Activated gamma-delta T cell treated with anti-CD3 and anti-CD28 coated beads, Interleukin-2, amount 50 U/mL, for 16 hours (primary cell): ENCODE measurements at regions not wholly inside any gene's neighbourhood (a gene's known extent, or its start where the extent isn't known, plus 50 kb on each side); places are given as distances from the start of the nearest gene placed in this dataset.

Source experiments
- DNase-seq: peaks from one replicate; pipeline ENCODE4 v3.0.0-alpha.2; 2020; ENCODE audit warnings: low read depth

DNA sequence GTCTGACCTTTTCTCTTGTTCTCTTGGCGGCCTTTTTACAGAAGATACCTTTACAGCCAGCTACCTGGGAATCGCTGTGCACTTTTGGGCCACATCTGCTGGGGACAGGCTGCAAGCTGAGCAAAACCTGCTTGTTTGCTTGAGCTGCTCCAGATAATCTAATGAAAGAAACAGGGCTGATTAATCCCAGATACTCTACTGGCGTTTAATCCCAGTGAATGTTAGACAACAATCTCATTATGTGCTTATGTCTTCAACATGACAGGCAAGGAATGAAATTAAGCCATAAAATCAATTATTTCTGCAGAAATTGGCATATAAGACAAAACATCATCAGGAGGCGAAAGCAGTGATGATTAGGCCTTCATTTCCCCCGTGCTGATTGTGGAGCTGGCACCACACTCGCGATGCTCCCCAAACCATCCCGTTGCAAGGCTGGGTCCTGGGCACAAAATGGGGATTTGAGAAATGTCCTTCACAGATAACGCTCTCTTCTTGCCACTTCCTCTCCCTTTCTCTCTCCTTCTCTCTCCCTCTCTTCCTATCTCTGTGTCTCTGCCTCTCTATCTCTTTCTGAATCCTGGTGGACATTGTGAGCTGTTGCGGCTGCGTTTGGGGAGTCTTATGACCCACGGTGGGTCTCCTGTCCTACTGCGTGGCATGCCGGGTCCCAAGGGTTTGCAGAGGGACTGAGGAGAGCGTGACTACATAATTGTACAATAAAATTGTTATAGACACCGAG, 1053.8 kb downstream of the TBC1D22A start:
- no peak for DNase-seq

DNA sequence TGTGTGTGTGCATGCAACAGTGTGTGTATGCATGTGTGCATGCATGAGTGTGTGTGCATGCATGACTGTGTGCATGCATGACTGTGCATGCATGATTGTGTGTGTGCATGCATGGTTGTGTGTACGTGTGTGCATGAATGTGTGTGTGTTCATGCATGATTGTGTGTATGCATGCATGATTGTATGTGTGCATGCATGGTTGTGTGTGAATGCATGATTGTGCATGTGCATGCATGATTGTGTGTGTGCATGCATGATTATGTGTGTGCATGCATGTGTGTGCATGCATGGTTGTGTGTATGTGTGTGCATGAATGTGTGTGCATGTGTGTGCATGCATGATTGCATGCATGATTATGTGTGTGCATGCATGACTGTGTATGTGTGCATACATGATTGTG, 1052.0 kb downstream of the TBC1D22A start:
- no peak for DNase-seq

DNA sequence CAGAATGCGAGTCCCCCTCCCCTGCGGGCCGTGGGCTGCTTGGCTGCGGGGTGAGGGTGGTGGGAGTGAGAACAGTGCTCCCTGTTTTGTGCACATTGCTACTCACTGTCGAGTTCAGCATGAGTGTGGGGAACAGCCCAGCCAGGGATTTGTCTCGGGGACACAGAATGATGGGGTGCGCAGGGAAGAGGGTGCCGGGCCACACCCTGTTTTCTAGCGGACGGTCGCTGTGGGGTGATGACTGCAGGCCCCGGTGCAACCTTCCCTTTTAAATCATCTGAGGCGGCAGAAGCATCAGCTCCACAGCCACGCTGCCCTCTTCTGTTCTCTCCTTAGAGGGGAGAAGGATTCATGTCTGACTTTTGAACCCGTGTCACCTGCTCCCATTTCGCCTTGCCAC, 1051.2 kb downstream of the TBC1D22A start:
- DNase-seq: no peak

DNA sequence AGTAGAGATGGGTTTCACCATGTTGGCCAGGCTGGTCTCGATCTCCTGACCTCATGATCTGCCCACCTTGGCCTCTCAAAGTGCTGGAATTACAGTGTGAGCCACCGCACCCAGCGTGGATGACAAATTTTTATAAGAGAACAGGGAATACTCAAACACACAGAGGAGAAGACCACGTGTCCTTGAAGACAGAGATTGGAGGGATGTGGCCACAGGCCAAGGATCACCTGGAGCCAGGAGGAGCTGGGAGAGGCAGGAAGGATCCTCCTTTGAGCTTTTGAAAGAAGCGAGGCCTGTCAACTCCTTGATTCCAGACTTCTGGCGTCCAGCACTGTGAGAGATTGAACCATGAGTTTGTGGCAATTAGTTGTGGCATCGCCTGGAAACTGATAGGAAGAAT, 1049.5 kb downstream of the TBC1D22A start:
- no peak for DNase-seq

DNA sequence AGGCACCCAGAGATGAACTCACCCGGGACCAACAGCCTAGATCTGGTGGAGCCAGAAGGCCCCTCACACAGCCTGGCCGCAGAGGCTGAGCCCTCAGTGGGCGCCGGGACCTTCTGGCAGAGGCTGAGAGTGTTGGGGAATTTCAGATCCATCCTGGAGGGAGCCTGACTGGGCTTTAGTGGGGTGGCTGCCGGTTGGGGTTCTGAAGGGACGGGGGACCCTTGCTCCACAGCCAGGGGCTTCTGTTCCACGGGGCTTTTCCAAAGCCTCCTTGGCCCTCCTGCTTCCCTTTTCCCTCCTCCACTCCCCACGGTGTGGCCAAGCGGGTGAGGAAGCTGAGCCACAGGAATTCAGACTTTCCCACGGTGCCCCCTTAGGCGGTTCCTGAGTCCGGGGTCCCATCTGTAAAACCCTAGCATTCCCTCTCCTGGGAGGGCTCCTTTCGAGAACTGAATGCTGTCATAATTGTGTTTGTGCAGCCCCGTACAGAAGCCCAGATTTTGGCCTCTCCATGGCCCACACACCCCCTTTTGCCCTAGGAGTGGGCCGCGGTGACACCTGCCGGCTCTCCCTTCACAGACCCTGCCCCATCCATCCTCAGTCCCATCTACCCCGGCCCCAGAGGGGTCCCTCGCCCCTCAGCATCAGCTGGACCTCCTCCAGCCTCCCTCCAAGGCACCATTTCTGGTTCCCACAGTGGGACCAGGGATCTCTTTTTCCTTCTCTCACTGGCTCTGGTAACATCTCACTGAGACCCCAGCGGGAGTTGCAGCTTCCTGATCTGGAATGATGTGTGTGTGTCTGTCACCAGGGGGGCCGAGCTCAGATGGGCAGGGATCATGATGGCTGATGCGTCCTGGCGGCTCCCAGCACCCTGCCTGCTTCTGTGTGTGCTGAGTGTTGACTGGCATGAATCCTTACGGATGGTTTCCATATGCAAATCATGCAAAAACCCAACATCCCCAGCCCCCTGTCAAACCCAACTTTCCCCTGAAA, 1048.4 kb downstream of the TBC1D22A start:
- DNase-seq: no peak

DNA sequence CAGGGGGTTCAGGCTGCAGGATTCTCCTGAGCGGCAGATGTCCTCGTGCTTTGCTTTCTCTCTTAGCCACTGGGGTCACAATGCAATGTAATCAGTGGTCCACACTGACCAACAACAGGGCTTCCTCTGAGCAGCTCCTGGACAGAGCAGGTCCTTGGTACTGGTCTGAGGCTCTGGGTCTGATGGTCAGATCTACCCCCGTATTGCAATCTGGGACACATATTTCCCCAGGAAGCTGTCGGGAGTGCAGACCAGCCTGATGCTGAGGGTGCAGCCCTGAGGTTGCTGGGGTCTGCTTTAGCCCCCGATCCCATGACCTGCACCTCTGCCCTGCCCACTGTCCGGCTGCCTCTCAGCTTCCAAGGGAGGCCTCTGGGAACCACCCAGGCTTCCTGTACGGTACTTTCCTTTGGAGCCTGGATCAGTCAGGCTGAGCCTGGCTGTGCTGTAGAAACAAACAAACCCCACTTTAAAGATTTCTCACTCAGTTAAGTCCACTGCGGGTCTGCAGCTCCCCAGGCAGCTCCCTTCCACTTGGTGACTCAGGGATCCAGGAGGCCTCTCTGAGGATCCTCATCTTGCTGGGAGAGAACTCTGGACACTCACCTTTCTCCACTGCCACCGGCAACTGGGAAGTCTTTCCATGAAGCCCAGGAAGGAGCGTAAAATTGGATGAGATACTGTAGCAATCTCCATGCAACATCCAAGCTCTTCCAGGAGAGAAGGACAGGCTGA, 1046.6 kb downstream of the TBC1D22A start:
- DNase-seq: no peak

DNA sequence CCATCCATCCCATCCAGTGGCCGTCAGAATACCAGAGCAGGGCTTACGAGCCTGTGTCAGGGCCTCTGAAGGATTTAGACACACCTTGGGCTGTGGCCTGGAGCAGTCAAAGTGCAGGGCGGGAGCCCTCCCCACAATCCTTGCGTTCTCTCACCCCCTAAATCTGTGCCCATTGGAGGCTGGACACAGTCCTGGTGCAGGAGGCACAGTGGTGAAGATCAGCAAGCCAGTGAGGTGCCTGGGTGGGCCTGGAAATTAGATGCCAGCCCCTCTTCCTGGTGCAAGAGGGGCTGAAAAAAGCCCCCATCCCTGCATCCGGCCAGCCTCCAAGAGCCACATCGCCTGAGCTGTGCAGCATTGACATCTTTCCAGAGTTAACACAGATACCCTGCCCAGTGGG, 1045.8 kb downstream of the TBC1D22A start:
- DNase-seq: no peak

DNA sequence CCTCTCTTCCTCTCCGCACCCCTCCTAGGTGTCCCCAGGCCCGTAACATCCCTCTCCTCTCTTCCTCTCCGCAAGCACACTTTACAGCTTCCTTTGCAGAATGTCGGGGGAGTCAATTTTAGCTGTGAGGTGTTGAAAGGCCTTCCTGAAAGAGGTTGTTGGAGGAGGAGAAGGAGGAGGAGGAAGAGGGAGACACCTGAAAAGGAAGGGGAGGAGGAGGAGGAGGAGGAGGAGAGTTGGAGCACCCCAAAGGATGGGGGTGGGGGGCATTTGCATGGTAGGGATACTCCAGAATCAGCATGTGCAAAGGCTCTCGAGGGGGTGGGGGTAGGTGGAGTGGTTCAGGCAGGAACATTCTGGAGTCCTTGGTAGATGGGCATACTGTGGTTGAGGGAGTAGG, 1045.1 kb downstream of the TBC1D22A start:
- no peak for DNase-seq

DNA sequence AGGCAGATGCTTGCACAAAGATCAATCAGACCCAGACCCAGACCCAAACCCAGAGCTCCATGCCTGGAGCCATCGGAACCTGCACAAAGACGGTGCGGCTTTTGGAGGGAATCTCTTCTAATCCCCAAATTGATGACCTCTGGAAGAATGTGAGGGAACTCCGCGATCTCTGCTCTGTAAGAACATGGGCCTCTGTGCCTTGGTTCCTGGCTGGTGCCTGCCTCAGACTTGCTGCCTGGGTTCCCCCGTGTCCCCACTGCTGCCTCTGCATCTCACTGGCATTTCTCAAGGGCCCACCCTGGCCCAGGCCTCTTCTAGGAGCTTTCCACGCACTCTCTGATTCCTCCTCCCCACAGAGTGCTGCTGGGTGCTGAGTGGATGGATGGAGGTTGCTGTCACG, 1044.4 kb downstream of the TBC1D22A start:
- no peak for DNase-seq

DNA sequence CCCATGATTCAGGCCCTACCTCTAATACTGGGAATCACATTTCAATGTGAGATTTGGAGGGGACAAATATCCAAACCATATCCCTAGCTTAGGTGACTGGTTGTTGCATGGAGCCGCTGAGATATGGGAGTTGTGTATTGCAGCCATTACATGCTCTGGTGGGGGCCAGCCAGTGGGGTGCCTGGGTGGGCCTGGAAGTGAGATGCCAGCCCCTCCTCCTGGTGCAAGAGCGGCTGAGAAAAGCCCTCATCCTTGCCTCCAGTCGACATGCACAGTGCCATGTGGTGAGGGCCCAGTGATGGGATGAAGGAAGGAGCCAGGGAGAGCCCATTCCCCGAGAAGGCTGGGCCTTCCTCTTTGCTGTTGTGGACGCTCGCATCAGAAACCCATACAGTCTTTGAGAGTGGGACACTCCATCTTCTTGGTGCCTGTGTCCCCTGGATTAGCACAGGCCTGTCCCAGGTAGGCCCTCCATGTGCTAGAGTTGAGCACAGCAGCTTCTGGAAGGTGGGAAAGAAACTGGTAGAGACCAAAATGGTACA, 1043.0 kb downstream of the TBC1D22A start:
- DNase-seq: no peak

DNA sequence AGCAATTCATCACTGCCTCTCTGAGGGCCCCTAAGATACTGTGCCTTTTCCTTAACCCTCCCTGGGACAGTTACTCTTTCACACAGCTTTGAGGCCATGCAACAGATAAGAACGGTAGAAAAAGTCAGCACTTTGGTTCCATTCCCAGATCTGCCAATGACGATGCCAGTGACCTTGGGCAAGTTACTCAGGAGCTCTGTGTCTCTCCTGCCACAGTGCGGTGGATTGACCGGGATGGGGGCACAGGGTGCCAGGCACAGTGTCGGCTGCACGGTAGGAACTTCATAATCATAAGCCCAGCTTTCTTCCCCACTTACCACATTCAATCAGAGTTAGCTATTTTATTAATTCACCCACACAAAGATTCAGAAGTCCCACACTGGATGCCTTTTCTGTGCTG, 1041.8 kb downstream of the TBC1D22A start:
- no peak for DNase-seq

DNA sequence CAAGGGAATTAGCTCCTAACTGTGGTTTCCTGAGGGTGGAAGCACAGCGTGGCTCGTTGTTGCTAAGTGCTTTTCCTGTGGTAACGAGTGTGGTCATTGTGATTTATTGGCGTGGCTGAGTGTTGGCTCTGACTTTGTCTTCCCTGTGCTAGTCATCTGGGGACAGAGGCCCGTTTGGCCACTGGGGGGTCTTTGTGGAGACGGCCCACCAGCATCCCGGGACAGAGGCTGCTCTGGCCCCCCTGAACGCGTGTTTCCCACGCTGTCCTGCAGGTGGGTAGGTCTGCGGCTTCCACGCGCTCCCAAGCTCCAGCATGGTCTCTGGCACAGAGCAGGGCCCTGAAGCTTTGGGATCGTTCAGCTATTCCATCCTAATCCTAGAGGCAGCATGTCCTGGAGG, 1040.0 kb downstream of the TBC1D22A start:
- no peak for DNase-seq

DNA sequence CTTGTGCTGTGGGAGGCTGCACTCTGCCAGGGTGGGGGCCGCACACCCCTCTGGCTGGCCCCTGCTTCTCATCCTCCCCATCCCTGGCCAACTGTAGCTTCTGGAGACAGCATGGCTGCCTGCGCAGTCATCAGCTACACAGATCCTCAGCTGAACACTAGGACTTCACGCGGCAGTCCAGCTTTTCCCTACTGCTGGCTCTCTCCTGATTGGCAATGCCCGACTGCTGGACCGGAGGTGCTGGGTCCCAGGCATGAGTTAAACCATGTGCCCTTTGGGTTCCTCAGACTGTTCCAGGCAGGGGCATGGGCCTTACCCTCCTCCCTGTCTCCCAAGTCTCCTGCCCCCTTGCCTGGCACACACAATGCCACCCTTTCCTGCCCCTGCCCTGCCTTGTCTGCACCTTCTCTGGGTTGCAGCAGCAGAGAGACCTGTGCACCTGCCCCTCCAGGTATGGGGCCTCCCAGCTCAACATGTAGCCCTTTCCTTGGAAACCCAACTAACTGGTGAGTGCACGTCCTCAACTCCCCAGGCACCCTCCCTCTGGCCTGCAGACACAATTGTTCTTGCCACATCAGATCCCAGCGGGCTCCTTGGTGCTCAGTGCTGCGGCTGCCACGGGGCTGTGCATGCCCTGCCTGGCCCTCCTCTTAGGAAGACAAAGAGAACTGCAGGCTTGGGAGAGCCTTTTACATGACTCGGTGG, 1039.2 kb downstream of the TBC1D22A start:
- no peak for DNase-seq

DNA sequence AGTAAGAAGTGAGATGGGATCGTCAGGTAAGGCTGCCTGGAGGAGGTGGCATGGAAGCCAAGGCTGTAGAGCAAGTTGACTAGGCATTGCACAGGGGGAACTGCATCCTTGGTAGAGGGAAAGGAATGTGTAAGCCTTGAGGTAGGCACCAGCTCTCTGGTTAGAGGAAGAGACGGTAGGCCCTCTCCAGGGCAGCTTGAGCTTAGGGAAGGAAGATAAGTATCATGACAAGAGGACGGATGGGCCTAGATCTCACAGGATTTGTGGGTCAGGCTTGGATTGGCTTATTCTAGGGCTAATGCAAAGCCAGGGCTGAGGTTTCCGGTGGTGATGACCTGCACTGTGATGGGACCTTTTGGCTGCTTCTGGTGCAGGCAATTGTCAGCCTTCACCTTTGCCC, 1035.8 kb downstream of the TBC1D22A start:
- no peak for DNase-seq

DNA sequence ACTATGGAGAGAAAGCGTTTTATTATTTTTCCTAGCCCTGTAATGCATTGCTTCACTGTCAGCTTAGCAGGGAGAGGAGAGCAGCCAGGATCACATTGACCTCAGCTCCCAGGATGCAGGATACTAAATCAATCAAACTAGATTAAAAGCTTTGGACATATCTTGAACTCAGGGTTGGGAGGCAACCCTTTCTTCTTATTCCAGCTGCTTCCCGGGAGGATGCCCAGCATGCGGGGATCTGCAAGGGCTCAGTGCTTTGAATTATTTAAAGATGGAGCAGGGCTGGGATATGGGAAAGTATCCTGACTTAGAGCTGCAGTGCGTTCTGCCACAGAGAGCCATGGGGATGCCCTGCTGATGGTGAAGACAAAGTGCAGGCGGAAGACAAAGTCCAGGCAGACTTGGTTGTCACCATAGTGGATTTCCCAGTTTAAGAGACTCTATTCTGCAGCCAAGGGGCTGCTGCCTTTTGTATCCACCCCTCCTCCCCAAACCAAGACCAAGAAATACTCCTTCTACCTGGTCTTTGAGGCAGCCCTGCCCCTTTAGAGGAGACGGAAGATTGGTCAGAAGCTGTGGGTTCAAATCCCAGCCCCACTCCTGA, 1035.0 kb downstream of the TBC1D22A start:
- DNase-seq: no peak

DNA sequence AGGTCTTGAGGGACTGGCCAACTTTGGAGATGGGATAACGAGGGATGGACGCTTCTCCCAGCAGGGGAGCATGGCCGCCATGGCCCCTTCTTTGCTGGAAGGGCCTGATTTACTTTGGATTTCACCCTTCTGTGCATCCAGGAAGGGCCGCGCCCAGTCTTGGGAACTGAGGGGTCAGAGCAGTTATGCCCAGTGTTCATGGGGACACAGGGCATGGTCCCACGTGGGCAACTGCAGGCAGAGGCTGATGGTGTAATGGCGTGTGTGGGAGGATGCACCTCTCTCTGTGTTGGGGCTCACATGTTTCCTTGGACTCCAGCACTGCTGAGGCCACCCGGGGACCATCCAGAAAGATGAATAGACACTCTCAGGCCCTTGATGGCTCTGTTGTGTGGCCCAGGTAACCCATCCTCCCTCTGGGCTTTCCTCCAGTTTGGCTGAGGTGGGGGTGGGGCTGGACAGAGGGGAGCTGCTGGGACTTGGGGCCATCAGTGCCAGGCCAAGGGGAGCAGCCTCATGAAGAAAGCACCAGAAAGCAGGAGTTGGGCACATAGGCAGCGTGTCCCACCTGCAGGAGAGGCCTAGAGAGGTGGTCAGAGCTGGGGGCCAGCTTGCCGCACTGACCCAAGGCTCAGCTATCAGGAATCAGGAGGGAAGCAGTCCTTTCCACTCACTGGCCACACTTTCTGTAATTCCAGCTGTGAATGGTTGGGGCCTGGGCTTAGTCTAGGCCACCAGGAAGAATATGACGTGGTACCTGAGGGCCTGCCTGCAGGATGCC, 1033.9 kb downstream of the TBC1D22A start:
- no peak for DNase-seq

DNA sequence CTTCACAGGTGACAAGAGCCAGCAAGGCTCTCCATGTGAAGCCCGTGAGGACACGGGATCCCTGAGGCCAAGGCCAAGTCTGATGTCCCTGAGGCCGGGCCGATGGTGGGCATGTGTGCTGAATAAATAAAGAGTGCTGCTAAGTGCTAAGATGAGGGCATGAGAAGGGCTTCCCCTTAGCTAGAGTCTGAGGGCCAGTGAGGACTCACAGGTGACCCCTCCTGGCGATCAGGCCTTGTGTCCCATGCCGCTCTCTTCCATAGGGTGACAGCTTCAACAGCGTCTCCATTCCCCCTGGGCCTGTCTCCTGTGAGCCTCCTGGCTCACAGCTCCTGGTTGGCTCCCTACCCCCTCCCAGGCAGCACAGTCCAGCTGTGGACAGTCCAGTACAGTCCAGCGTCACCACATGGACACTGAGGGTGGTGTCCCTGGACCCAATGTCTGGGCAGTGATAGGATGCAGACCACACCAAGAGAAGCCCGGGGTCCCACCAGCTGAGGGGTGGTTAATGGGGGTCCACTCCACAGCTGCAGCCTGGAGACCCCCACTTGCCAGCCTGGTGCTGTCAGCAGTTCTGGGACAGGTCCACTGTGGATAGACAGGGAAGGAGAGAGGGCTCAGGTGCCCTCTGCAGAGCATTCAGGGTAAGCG, 1033.2 kb downstream of the TBC1D22A start:
- no peak for DNase-seq

DNA sequence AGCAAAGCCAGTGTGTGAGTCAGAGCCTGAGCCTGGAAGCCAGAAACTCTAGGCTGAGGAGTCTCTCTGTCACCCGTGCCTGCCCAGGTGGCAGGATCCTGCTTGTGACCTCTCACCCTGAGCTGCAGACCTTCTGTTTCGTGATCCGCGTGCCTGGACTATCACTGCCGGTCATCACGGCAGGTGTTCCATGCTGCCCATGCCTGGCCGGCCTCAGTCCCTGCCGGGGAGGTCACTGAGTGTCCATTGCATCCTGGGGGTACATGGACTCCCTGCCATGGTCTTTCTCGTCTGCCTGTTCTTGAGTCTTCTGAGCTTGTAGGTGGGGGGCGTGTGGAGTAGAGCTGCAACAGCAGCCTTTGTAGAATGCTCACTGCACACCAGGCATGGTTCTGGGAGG, 1032.4 kb downstream of the TBC1D22A start:
- DNase-seq: no peak

DNA sequence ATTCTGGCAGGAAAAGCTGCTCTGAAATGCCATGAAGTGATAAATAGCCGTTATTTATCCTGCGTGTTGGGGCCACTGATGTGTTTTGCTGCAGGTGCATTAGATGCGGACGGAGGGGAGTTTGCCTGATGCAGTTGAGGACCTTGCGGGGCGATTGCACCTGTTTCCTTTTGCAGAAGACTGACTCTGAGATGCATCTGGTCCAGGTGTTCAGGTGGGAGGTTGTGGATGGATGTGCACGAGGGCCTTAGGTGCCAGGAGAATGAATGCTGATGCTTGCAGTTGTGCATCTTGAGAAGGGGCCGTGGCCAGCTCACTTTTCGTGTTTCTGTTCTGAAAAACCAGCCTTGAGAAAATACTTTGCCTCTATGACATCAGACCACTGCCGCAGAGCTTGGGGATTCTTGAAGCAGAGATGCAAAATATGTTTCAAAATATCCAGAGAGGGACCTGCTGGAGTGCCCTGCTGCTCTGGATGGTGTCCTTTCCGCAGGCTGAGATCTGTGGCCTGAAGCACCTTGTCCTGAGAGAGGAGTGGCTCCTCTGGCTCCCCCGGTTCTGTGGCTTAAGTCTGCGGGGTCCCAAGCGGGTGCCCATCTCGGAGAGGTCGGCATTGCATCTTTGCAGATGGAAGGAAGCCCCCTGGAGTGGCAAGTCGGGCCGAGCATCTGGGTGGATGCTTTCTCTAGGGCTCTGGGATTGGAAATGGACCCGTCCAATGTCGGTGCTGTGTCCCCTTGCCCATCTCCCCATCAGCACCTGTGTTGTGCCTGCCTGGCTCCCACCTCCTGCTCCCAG, 1031.1 kb downstream of the TBC1D22A start:
- no peak for DNase-seq
